Activated CD4-positive, CD25-positive, alpha-beta regulatory T cell treated with anti-CD3 and anti-CD28 coated beads, Interleukin-2, amount 50 U/mL, for 72 hours (primary cell): ENCODE measurements at regions not wholly inside any gene's neighbourhood (a gene's known extent, or its start where the extent isn't known, plus 50 kb on each side); places are given as distances from the start of the nearest gene placed in this dataset.

Experiments
- DNase-seq: peaks from one replicate; pipeline ENCODE4 v3.0.0; 2021

DNA sequence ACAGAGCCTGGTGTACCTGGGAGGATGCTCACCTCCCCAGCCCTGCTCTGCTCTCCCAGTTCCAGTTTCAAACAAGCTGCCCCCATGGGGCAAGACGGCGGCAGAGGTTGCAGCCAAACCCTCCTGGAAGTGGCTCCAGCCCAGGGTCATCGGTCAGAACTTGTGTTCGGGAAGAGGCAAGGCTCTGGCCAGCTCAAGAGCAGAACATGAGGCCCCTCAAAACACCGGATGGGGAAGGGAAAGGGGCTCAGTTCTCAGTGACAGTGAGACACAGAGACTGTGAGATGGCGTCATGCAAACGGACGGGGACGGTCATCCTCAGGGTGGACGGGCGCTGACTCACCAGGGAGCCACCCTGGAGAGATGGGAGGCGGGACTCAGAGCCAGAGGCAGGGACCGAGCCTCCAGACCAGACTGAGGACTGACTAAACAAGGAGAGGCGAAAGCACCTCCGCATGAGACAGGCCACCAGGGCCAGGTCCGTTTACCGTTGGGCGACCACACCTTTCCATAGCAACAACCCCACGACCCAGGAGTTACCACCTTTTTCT lies 63.9 kb upstream of the GALNT9 start:
- peak; percentile 23 for DNase-seq

- DNase-seq: peak; percentile 19
Observed at GRCh38 chr12:132392389-132393244, 63.2 kb upstream of the GALNT9 start.

DNA sequence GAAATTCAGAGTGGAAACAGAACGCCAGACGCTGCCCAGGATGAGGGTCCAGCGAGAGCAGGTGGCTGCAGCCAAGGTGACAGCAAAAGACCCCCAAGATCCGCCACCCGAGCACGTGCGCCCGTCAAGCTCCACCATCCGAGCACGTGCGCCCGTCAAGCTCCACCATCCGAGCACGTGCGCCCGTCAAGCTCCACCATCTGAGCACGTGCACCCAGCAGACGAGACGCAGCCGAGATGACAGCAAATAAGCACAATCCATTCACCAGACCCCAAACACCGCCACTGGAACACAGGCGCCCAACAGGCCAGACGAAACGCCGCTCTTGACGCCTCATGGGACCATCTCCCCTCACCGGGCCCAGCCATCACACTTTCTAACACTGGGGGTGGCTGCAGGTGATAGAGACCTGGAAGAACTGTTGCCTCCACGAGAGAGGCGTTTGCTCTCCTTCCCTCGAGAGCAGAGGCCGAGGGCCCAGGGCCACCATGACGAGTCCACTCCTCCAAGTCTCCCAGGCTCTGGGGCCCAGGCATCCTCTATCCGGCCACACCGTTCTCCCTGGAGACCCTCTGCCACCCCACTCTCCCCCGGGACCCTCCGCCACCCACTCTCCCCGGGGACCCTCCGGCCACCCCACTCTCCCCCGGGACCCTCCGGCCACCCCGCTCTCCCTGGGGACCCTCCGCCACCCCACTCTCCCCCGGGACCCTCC lies 62.1 kb upstream of the GALNT9 start:
- no peak for DNase-seq

DNA sequence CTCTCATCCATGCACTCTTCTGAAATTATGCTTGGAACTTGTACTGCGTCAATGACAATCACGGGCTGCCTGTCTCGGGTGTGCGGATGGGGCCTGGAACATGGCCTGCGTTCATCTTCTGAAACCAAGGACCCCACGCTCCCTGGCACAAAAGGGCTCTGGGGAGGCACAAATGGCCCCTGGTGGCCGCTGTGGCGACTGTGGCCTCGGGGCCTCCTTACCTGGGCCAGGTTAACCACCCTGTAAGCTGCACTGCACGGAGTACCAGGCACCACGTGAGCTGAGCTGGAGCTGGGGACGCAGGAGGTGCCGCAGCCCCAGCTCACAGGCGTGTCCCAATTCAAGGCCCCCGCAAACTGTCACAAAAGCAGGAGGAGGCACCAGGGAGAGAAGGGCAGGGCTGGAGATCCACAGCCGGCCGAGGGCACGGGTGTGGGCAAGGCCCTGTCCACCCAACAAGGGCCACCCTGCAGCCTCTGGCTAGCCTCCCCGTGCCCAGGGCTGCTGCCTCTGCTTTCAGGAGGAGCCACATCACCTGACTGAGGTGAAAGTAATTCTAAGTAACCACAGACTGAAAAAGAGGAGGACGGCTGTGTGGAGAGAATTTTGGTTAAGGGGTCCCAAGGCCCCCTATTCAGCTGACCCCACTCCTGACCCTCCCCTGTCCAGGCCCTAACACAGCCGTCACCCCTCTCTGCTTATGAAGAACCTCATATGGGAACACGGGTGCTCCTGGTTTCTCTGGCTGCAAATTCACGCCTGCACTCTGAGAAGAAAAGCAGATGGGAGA lies 61.1 kb upstream of the GALNT9 start:
- DNase-seq: no peak

GRCh38 chr12:132389526-132390286 lies 60.3 kb upstream of the GALNT9 start:
- no peak for DNase-seq

GRCh38 chr12:132389026-132389425 lies 59.6 kb upstream of the GALNT9 start:
- no peak for DNase-seq

GRCh38 chr12:132388379-132389015 lies 59.1 kb upstream of the GALNT9 start:
- DNase-seq: no peak

DNA sequence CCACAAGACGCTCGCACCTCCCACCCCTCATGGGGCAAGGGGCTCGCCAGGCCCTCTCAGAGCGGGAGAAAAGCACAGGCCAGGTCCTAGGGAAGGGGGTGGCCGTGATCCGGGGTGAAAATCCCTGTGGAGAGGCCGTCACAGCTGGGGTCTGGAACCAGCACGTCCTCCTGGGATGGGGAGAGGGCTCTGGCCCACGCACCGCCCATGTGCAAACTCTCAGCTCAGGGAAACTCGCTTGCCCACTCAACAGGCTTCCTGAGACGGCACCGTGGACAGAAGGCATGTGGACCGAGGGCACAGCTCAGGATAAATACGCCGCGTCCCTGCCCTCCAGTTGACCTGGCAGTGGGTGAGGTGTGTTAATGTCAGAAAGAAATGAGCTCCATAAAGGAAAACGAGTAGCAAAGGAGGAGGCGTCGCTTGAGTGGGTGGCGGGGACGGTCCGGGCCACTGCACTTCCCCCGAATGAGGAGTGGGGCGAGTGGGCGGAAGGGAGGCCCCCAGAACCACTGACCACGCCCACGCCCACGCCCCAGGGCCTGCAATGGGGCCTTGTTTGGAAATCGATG lies 57.6 kb upstream of the GALNT9 start:
- no peak for DNase-seq

DNA sequence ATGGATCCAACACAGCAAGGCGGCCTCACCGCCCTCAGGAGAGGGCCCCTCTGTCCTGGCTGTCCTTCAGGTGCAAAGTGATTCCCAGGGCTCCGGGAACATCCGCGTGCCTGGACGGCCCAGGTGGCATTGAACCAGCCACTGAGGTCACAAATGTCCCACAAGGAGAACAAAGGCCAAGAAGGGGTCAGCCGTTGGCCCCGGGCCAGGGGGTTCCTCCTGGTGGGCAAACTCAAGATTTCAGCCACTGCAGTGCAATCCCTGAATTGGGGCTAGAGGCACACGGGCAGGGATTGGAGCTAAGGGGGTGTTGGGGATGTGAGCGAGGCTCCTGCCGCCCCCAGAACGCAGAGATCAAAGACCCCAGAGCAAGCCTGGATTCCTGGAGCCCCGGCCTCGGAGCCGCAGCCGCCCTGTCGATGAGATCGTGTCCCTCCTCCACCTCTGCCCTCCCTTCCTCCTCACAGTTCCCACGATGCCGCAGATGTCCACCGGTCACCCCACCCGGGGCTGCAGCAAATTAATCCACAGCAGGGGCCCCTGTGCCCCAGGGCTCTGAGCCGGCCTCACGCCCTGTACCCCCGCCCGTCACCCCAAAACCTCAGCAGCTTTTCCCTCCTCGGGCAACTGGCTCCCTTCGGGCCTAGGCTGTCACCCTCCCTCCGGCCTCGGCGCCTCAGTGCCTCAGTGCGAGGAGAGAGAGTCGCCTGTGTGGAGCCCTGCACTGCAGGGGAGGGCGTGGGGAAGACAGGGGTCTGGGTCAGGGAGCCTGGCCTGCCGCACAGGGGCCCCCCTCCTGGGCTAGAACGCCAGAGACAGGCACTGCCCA lies 56.7 kb upstream of the GALNT9 start:
- no peak for DNase-seq

DNA sequence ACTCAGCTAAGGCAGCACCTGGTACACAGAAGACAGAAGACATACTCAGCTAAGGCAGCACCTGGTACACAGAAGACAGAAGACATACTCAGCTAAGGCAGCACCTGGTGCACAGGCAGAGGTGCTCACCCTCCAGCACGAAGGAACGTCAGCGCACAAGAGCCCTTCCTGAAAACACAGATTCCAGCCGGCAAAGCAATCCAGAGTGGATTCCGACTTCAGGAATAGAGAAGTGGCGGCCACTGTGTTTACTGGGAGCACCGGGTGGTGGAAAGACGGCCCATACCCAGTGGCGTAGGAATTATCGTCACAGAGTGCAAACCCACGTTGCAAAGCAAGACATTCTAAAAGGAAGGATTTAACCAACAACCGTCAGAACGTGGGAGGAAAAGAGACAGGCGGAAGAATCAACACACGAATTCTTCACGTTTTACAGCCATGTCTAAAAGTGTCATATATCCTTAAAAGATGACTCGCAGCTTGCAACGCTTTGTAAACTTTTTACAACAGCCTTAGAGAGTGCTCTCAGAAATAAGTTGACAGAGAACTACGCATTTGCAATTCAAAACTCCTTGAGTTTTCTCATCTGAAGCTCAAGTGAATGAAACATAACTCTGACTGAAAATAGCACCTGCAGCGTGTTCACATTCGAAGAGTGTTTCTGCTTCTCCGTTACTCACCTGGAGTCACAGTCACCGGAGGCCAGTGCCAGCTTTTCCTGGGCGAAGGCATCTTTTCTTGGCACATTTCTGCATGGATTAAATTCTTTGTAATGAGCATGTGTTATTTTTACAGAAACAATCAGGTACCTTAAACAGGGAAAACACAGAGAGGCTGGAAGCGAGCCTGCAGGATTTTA lies 55.8 kb upstream of the GALNT9 start:
- no peak for DNase-seq

DNA sequence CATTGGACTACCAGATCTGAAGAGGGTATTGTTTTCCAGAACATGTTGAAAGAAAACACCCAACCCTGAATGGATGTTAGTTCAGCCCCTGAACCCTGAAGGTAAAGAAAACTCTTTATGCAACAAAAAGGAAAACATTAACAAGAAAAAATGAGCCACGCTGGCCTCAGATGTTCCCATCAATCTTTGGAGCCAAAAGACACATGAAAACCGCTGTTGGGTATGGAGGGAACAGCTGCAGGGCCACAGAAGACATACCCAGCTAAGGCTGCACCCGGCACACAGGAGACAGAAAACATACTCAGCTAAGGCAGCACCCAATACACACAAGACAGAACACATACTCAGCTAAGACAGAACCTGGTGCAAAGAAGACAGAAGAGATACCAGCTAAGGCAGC lies 51.3 kb upstream of the GALNT9 start:
- no peak for DNase-seq

GRCh38 chr12:132379996-132380395 lies 50.6 kb upstream of the GALNT9 start:
- DNase-seq: no peak

DNA sequence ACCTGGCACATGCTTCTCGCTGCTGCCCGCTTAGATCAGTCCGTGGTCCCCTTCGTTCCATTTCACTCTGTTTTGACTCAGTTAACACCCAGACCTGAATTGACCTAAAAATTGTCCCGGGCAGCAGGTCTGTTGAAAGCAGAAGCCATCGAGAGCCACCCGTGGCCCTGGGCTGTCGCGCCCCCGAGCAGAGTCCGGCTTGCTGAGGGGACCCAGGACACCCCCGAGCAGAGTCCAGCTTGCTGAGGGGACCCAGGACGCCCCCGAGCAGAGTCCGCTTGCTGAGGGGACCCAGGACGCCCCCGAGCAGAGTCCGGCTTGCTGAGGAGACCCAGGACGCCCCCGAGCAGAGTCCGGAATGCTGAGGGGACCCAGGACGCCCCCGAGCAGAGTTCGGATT lies 50.2 kb upstream of the GALNT9 start:
- no peak for DNase-seq
